ENCODE measurements at regions not wholly inside any gene's neighbourhood (a gene's known extent, or its start where the extent isn't known, plus 50 kb on each side); places are given as distances from the start of the nearest gene placed in this dataset.

GRCh38 chr16:13331918-13332317 lies 430.5 kb downstream of the SHISA9 start:
- TF ChIP-seq CTCF (IDR thresholded peaks at IDR 0.05) (no peak), POLR2A (IDR thresholded peaks at IDR 0.05) (no peak)
